C4-2B (cell line): ENCODE measurements at regions not wholly inside any gene's neighbourhood (a gene's known extent, or its start where the extent isn't known, plus 50 kb on each side); places are given as distances from the start of the nearest gene placed in this dataset.

ENCODE experiments used
- H3K27ac ChIP-seq: fragments of 450-650 bp; 2 replicates; pipeline ENCODE4 v1.5.1; 2017
- ZFX ChIP-seq: fragments of 450-650 bp; IDR thresholded peaks from 2 replicates; pipeline ENCODE4 v1.6.1; 2017
- TF ChIP-seq, protein P1 (sequence below): fragments of 450-650 bp; conservative IDR thresholded peaks from 2 replicates; pipeline ENCODE4 v1.5.1; 2017; ENCODE audit warnings: mild to moderate bottlenecking

DNA sequence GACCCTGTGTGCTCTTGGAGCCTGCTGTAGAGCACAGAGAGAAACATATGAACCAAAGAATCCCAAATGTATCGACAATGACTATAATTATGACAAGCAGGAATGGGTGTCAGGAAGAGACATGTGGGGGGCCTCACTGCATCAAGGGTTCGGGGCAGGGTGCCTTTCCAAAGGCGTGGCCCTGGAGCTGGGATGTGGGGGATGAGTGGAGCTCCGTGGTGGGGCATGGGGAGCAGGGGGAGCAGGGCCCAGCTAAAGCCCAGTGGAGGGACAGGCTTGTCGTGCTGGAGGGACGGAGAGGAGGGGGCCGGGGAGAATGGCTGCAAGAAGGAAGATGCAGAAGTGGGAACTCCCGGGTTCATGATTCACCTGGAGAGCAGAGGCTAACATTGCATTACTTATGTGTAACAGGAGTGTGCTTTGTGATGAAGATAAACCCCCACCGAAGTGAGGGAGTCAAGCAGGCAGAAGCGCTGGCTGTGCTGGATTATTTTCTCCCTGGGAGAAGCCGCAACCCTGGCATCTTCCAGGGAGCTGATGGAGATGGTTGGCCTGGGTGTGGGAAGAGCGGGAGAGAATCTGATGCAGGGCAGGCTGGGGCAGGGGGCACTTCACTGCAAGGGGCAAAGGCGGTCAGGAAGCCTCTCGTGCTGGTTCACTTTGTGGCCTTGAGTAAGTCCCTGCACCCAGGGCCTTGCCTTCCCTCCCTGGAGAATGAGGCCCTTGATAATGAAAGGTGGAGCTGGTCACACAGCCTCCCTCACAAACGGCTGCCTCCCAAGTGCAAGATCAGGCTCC lies 124.6 kb upstream of the RUNX3 start:
- H3K27ac ChIP-seq, result no peak overlapping the region
- TF ChIP-seq, protein P1, sequence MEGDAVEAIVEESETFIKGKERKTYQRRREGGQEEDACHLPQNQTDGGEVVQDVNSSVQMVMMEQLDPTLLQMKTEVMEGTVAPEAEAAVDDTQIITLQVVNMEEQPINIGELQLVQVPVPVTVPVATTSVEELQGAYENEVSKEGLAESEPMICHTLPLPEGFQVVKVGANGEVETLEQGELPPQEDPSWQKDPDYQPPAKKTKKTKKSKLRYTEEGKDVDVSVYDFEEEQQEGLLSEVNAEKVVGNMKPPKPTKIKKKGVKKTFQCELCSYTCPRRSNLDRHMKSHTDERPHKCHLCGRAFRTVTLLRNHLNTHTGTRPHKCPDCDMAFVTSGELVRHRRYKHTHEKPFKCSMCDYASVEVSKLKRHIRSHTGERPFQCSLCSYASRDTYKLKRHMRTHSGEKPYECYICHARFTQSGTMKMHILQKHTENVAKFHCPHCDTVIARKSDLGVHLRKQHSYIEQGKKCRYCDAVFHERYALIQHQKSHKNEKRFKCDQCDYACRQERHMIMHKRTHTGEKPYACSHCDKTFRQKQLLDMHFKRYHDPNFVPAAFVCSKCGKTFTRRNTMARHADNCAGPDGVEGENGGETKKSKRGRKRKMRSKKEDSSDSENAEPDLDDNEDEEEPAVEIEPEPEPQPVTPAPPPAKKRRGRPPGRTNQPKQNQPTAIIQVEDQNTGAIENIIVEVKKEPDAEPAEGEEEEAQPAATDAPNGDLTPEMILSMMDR, result no peak

DNA sequence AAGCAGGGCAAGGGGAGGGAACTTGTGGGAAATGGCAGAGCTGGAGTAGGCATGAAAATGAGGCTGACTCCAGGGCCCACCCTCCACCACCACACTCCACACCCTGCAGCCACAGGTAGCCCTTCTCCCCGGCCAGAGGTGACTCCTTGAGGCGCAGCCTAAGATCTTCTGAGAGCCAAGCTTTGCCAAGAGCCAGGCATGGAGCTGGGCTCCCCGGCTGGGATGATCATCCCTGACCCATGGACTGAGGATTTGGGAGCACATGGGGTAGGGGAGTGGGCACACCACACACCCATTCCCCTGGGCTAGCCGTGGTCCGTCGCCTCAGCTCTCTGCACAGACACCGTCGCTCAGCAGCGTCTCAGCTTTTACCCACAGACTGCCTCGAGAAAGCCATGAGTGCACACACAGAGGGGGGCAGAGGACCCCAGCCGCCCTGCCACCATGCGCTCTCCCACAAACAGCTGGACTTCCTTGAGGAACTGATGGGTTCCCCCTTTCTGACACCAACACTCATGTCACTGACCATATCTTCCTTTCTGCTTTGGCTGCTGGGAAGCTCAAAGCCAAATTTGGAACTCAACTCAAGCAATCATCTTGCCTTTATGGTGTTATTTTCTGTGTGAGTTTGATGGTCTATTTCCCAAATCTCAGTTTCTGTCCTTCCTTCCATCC lies 123.6 kb upstream of the RUNX3 start:
- no peak overlapping the region for H3K27ac ChIP-seq
- TF ChIP-seq, protein P1, result no peak
- no peak for TF ChIP-seq ZFX

DNA sequence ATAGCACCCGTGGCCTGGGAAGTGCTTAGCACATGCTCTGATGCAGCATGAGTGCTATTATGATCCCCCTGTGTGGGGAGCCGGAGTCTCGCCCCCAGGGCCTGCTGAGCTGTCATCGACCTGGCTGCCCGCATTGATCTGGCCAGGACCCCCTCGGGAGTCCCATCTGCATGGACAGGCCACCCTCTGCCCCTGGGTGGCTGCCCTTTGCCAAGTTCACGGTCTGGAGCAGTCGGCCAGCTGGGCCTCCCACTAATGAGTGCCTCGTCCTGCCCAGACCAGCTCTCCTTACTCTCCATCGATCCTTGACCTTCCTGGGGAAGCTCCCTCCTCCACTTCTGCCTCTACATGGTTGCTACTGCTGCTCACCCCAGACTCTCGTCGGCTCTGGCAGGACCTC lies 121.8 kb upstream of the RUNX3 start:
- no peak overlapping the region for H3K27ac ChIP-seq
- no peak for TF ChIP-seq ZFX
- TF ChIP-seq, protein P1, result no peak

DNA sequence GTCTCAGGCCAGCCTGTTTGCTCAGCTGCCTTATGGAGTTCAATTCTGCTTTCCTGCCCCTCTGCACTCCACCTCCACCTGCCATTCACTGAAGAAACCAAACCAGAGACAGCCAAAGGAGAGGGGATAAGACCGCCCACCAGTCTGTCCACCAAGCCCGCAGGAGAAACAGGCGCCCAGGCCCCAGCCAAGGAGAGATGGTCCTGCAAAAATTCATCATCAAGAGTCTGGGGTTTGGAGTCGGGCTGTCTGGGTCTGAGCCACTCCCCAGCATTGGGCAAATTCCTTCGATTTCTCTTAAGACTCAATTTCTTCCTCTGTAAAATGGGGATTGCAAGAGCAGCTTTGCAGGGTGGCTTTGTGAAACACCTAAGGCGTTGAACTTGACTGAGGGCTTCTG lies 121.4 kb upstream of the RUNX3 start:
- TF ChIP-seq ZFX, result no peak
- H3K27ac ChIP-seq, result no peak overlapping the region

DNA sequence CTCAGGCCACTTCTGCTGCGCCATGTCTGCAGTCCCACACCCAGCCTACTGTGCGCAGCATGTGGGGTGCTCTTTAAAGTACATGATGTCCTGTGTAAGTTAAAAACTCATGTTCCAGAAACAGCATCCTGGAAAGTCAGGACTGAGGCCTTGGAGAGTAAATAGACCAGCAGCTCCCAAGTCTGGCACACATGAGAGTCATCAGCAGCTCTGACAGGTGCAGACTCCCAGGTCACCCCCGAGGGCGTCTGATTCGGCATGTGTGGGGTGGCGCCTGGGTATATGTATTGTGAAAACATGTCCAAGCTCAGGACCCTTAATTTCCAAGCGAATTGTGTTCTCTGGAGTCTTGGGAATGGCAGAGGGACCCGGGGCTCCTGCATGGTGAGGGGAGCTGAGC lies 120.1 kb upstream of the RUNX3 start:
- no peak overlapping the region for H3K27ac ChIP-seq
- TF ChIP-seq ZFX, result no peak
- TF ChIP-seq, protein P1, result no peak

DNA sequence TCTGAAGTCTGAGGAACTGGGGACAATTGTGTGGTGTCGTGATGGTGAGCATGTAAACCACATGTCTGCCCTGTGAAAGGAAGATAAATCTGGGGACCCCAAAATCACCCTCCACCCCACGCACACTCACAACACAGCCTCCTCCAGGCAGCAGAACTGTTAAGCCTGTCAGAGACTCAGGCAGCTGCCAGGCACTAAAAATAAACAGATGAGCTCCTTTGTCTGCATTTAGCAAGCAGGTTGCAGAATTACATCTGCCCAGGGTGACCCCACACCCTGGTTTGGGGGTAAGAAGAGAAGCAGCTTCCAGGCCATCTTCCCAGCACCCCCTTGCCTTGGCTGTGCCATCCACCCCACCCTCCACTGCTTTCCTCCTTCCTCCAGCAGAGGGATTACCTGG lies 119.1 kb upstream of the RUNX3 start:
- H3K27ac ChIP-seq, result no peak overlapping the region
- TF ChIP-seq ZFX, result no peak
- TF ChIP-seq, protein P1, result no peak

DNA sequence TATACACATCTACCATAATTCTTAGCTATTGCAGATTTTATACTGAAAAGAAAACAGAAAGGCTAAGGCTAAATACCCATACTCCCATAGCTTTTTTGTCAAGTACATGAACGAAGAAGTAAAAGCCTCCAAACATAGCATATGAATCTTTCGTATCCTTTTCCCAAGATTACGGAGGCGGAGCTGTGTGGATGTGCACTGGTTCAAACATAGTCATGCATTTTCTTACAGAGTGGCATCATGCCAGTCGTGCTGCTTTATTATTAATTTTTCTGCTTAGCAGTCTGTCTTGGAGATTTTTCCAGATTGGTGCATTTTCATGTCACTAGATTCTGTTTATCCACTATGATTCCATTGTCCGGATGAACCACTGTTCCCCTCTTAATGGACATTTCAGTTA lies 118.7 kb upstream of the RUNX3 start:
- TF ChIP-seq ZFX, result no peak
- TF ChIP-seq, protein P1, result no peak
- H3K27ac ChIP-seq, result no peak overlapping the region
